Raji (cell line): ENCODE measurements at regions not wholly inside any gene's neighbourhood (a gene's known extent, or its start where the extent isn't known, plus 50 kb on each side); places are given as distances from the start of the nearest gene placed in this dataset.

Source experiments
- POLR2A ChIP-seq: IDR thresholded peaks from 2 replicates; pipeline ENCODE4 v1.6.1; 2011; ENCODE audit warnings: low read depth, low read length, control low read depth; ENCODE audit not compliant: insufficient read depth

DNA sequence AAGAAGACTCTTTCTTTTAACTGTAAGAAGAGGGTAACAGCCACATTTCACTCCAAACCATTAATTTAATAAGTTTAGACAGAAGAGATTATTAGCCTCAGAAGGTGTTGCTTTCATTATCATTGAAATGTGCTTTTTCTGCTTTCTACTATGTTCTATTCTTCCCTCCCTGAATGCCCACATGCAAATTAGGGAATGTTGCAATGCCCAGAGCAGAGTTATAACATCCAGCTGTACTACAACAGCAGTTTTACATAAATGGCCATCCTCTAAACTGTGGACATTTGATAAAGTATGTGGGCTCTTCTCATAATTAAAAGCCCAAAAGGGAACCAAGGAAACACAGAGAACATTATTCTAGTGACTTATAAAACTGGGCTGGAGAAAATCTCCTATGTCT lies 82.2 kb upstream of the SOD1 start:
- TF ChIP-seq POLR2A: no peak

DNA sequence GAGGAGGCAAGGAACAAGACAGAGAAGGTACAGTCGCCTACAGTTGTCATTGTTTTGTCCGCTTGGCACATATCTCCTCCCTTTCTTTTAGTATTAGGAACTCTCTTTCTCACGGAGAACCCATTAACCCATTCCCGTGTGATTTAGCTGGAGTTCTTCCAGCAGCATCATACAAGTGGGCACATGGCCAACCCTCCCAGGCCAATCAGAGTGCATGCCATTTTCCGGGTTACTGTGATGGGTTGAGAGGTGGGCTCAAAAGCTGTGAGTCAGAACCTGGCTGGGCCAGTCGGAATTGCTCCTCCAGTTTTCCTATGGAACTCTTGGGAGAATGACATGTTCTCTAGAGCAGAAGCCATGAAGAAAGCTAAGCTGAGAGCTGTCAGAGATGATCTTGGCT lies 83.1 kb upstream of the SOD1 start:
- TF ChIP-seq POLR2A: no peak

GRCh38 chr21:31573217-31573616 lies 86.3 kb upstream of the SOD1 start:
- no peak for TF ChIP-seq POLR2A

- no peak for TF ChIP-seq POLR2A
These were observed 87.6 kb upstream of the SOD1 start for GRCh38 chr21:31571879-31572278.

DNA sequence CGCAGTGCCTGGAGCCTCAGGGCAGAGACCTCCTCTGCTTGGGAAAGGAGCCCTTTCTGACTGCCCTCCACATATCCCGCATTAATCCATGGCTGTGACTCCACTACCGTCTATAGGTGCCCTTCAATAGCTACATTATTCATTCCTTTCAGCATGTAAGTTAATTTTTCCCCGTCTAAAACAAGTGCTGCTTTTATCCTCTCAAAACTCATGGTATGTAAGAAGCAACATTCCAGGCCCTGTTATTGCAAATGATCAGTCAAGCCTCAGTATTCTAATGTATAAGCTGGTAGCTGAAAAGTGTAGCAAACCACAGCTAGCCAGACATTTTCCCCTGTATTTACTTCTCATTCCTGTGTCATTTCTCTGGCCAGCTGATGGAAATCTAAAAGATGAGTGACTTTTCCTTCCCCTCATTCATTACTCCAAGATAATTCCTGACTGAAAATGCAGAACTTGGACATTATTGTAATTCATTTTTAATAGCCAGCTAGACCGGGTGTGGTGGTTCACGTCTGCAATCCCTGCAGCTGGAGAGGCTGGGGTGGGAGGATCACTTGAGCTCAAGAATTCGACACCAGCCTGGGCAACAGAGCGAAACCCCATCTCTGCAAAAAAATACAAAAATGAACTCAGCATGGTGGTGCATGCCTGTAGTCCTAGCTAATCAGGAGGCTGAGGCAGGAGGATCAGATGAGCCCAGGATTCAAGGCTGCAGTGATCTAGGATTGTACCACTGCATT lies 88.5 kb upstream of the SOD1 start:
- no peak for TF ChIP-seq POLR2A

DNA sequence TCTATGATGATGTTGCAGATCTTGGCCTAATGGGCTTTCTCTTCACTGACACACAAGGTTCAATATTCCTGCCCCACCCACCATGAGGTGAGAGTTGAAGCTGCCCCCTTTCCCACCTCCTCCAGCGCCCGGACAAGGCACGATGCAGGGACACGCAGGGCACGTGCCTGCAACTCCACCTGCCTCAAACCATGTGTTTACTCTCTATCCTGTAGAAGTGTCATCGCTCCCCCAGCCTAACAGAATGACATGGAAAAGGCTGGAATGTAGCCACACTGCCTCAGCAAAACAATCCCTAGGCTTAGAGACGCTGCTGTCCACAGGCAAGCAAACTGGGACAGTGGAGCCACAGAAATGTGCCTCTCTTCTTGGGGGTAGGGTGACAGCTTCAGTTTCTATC lies 92.9 kb upstream of the SOD1 start:
- TF ChIP-seq POLR2A: no peak

GRCh38 chr21:31566064-31566463 lies 93.4 kb upstream of the SOD1 start:
- TF ChIP-seq POLR2A: no peak

GRCh38 chr21:31564439-31564838 lies 95.1 kb upstream of the SOD1 start:
- no peak for TF ChIP-seq POLR2A

DNA sequence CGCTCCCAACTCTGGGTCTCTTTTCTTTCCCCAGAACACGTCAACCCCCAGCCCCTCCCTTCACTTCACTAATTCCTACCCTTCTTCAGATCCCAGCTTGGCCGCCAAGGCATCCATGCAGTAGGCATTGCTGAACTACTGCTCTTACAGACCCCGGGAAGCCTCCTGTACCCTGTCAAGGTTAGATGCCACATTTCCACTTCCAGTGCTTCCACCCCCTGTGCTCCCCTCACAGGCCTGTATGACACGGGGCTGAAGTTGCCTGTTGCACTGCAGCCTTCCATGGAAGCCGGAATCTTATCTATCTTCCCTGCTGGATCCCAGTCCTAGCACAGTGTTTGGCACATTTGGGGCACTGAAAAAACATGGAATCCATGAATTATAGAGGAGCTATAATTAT lies 99.0 kb upstream of the SOD1 start:
- no peak for TF ChIP-seq POLR2A

GRCh38 chr21:31559368-31560119 lies 99.9 kb upstream of the SOD1 start:
- peak; percentile 61; the same call in 1 of the 2 replicates for TF ChIP-seq POLR2A

DNA sequence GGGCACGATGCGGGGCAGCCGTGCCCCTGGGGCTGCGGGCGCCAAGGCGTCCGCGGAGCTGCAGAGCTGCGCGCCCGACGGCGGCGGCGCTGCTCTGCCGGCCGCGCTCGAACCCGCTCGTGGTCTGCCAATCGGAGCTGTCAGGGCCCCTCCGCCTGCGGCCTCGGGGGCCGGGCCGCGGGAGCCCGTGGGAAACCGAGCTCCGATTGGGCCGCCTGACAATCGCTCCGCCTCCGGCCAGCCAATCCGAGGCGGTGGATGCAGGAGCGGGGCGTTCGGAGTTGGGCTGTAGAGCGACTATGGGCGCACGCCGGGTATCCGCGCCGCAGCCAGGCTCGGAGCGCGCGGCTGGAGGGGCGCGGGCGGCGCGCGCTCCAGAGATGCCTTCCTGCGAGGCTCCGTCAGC lies 100.5 kb upstream of the SOD1 start:
- peak; percentile 27 for TF ChIP-seq POLR2A

DNA sequence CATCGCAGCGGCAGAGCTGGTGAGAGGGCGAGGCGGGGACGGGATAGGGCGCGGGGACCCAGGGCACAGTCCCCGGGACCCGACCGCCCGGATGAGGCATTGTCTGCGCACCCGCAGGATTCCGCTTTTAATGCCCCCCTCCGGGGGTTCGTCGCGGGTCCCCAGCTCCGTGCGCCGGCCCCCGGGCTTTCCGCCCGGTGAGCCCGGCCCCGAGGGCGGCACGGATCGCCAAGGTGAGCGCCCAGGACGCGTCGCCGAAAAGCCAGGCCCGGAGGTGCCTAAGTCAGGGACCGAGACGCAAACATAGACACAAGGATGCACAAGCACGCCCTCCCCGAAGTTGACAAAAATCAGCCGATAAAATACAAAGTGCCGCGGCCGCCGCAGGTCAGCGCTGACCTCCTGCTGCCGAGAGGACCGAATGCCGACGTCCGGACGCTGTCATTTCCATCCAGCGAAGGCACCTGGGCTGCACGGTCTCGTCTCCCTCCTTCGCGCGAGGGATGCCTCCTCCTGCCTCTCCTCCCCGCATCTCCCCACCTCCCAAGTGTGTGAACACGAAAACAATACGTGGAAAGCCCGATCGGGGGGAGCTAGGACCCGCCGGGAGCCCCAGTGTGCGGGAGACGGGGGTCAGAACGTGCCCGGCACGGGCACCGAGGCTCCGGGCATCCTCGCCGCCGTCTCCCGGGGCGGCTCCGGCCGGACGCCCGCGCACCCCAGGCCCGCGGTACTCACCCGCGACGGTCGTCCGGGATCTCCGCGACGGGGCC lies 101.1 kb upstream of the SOD1 start:
- no peak for TF ChIP-seq POLR2A

- no peak for TF ChIP-seq POLR2A
These were observed 101.9 kb upstream of the SOD1 start for GRCh38 chr21:31557421-31558188.

DNA sequence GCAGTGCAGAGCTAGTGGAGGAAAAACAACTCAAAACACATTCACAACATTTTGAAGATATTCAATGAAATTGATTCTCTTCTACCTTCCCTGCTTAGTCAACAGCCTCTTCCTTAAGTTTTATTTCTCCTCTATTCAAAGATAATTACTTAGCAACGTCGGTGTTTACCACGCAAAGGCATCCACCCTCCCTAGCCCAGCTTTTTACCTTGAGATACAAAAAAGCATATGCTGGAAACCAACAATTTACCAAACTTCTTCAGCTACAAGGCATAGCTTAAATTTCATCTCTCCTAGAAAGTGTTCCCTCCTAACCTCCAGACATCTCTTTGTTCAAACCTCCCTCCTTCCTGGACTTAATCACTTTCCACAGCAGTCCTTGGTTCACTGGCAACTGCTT lies 102.8 kb upstream of the SOD1 start:
- TF ChIP-seq POLR2A: no peak

GRCh38 chr21:31555741-31556191 lies 103.7 kb upstream of the SOD1 start:
- TF ChIP-seq POLR2A: no peak

- TF ChIP-seq POLR2A: no peak
These were observed 104.9 kb upstream of the SOD1 start for GRCh38 chr21:31554511-31555022.
